Neural cell (in vitro differentiated cells): ENCODE measurements at regions not wholly inside any gene's neighbourhood (a gene's known extent, or its start where the extent isn't known, plus 50 kb on each side); places are given as distances from the start of the nearest gene placed in this dataset.
"Not testable (repeated sequence)": the region's sequence is repeated elsewhere in the genome, so short reads cannot be mapped to it uniquely, and the experiment has no call there.

Experiments
- H2AFZ ChIP-seq: fragments of 200-600, 300-800 bp; sonication (generic), shearing (Covaris generic); 2 replicates; pipeline ENCODE4 v1.6.0; 2014; ENCODE audit warnings: low read depth, mild to moderate bottlenecking, antibody characterized with exemption, low read length, moderate library complexity
- H3F3A ChIP-seq: fragments of 200-600 bp; shearing (Covaris generic); 2 replicates; pipeline ENCODE4 v1.6.1; 2016; ENCODE audit warnings: mild to moderate bottlenecking, moderate library complexity, mixed read lengths, antibody characterized with exemption, low read length; ENCODE audit not compliant: insufficient read depth, poor library complexity, severe bottlenecking
- H3K27ac ChIP-seq: fragments of 200-600, 300-800 bp; sonication (generic), shearing (Covaris generic); 2 replicates; pipeline ENCODE4 v1.5.1; 2014; ENCODE audit warnings: mild to moderate bottlenecking, low read length, moderate library complexity
- H3K27me3 ChIP-seq: fragments of 300-800, 200-600 bp; sonication (generic), shearing (Covaris generic); 2 replicates; pipeline ENCODE4 v1.6.0; 2014; ENCODE audit warnings: mild to moderate bottlenecking, low read depth, low read length, moderate library complexity; ENCODE audit not compliant: insufficient read depth
- H3K36me3 ChIP-seq: fragments of 300-800, 200-600 bp; sonication (generic), shearing (Covaris generic); 2 replicates; pipeline ENCODE4 v1.5.1; 2014; ENCODE audit warnings: mild to moderate bottlenecking, antibody characterized with exemption, low read length, moderate library complexity; ENCODE audit not compliant: insufficient read depth
- H3K4me2 ChIP-seq: fragments of 300-800, 200-600 bp; sonication (generic), shearing (Covaris generic); 2 replicates; pipeline ENCODE4 v1.6.0; 2014; ENCODE audit warnings: mild to moderate bottlenecking, low read length
- H3K4me3 ChIP-seq: fragments of 300-800, 200-600 bp; sonication (generic), shearing (Covaris generic); 2 replicates; pipeline ENCODE4 v1.5.1; 2014; ENCODE audit warnings: mild to moderate bottlenecking, low read length, moderate library complexity
- H3K79me2 ChIP-seq: fragments of 200-600 bp; shearing (Covaris generic); replicated peaks from 2 replicates; pipeline ENCODE4 v1.6.0; 2014; ENCODE audit warnings: mild to moderate bottlenecking, low read length, moderate library complexity; ENCODE audit not compliant: insufficient read depth
- H3K9ac ChIP-seq: fragments of 300-800, 200-600 bp; sonication (generic), shearing (Covaris generic); 2 replicates; pipeline ENCODE4 v1.6.1; 2016; ENCODE audit warnings: mild to moderate bottlenecking, low read length, mixed read lengths
- H3K9me2 ChIP-seq: fragments of 200-600 bp; shearing (Covaris generic); 2 replicates; pipeline ENCODE4 v1.6.1; 2016; ENCODE audit warnings: mild to moderate bottlenecking, low read length, mixed read lengths; ENCODE audit not compliant: insufficient read depth
- H3K9me3 ChIP-seq: fragments of 200-600, 300-800 bp; sonication (generic), shearing (Covaris generic); 2 replicates; pipeline ENCODE4 v1.6.1; 2016; ENCODE audit warnings: mild to moderate bottlenecking, mixed run types, low read length, moderate library complexity, mixed read lengths
- H4K20me1 ChIP-seq: fragments of 200-600 bp; shearing (Covaris generic); 2 replicates; pipeline ENCODE4 v1.6.1; 2016; ENCODE audit warnings: mild to moderate bottlenecking, mixed run types; ENCODE audit not compliant: insufficient read depth
- EP300 ChIP-seq: fragments of 450-650 bp; conservative IDR thresholded peaks from 2 replicates; pipeline ENCODE4 v1.6.1; 2014; ENCODE audit warnings: antibody characterized with exemption, mild to moderate bottlenecking, moderate library complexity; ENCODE audit not compliant: poor library complexity, severe bottlenecking
- EZH2 ChIP-seq: fragments of 200-600, 300-800 bp; shearing (Covaris generic), sonication (generic); IDR thresholded peaks from 2 replicates; pipeline ENCODE4 v1.6.1; 2014; ENCODE audit warnings: antibody characterized with exemption, low read length, borderline replicate concordance, mild to moderate bottlenecking; ENCODE audit not compliant: insufficient read depth, poor library complexity, severe bottlenecking
- MXI1 ChIP-seq: fragments of 450-650 bp; conservative IDR thresholded peaks from 2 replicates; pipeline ENCODE4 v1.6.1; 2014; ENCODE audit warnings: antibody characterized with exemption, mild to moderate bottlenecking; ENCODE audit not compliant: poor library complexity, severe bottlenecking
- POLR2AphosphoS5 ChIP-seq: IDR thresholded peaks from 2 replicates; pipeline ENCODE4 v1.6.1; 2012
- RAD21 ChIP-seq: fragments of 450-650 bp; conservative IDR thresholded peaks from 2 replicates; pipeline ENCODE4 v1.6.1; 2014; ENCODE audit warnings: antibody characterized with exemption, mild to moderate bottlenecking, moderate library complexity
- REST ChIP-seq: IDR thresholded peaks from 2 replicates; pipeline ENCODE4 v1.6.1; 2012; ENCODE audit warnings: borderline replicate concordance
- SMC3 ChIP-seq: fragments of 450-650 bp; conservative IDR thresholded peaks from 2 replicates; pipeline ENCODE4 v1.6.1; 2014; ENCODE audit warnings: antibody characterized with exemption, mild to moderate bottlenecking, moderate library complexity; ENCODE audit not compliant: poor library complexity
- TAF1 ChIP-seq: IDR thresholded peaks from 2 replicates; pipeline ENCODE4 v1.6.1; 2012; ENCODE audit warnings: low read depth
- TF ChIP-seq, protein P1 (sequence below): fragments of 450-650 bp; IDR thresholded peaks from 2 replicates; pipeline ENCODE4 v1.5.1; 2014; ENCODE audit warnings: antibody characterized with exemption, mild to moderate bottlenecking, moderate library complexity; ENCODE audit not compliant: poor library complexity, severe bottlenecking

- Histone ChIP-seq H3K4me3 (no peak overlapping the region), H3K9me2 (no peaks in the 10 kb centered on the region), H3K36me3 (no peaks in the 10 kb centered on the region), H4K20me1 (no peaks in the 10 kb centered on the region), H3K79me2 (no peaks in the 10 kb centered on the region), H3K27me3 (no peaks in the 10 kb centered on the region), H3K9me3 (no peaks in the 10 kb centered on the region), H3K27ac (no peak overlapping the region), H3K4me2 (no peak overlapping the region), H2AFZ (no peak overlapping the region), H3F3A (no peaks in the 10 kb centered on the region), H3K9ac (no peak overlapping the region)
- TF ChIP-seq TAF1 = no peak
- no peak for TF ChIP-seq POLR2AphosphoS5
- TF ChIP-seq EZH2 = no peak
- TF ChIP-seq REST = no peak
- TF ChIP-seq RAD21 = no peak
- no peak for TF ChIP-seq MXI1
- no peak for TF ChIP-seq EP300
- TF ChIP-seq, protein P1, sequence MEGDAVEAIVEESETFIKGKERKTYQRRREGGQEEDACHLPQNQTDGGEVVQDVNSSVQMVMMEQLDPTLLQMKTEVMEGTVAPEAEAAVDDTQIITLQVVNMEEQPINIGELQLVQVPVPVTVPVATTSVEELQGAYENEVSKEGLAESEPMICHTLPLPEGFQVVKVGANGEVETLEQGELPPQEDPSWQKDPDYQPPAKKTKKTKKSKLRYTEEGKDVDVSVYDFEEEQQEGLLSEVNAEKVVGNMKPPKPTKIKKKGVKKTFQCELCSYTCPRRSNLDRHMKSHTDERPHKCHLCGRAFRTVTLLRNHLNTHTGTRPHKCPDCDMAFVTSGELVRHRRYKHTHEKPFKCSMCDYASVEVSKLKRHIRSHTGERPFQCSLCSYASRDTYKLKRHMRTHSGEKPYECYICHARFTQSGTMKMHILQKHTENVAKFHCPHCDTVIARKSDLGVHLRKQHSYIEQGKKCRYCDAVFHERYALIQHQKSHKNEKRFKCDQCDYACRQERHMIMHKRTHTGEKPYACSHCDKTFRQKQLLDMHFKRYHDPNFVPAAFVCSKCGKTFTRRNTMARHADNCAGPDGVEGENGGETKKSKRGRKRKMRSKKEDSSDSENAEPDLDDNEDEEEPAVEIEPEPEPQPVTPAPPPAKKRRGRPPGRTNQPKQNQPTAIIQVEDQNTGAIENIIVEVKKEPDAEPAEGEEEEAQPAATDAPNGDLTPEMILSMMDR = no peak
- TF ChIP-seq SMC3 = no peak
Observed at GRCh38 chr2:147273628-147274027, 571.2 kb upstream of the ACVR2A start.

DNA sequence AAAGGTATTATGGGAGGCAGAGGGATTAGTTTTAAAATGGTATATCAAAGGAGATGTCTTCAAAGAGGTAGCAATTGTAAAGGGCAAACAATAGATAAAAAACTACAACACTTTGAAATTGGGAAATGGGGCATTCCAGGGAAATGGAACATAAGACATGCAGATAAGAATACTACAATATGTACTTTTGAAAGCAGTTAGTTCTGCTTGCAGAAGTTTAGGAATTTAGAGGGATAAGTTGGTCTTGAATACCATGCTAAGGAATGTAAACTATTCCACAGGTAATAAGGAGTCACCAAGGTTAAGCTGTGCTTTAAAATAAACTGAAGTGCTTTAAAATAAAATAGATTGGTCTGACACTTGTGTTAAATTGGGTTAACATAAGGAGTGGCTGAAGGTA, 571.7 kb upstream of the ACVR2A start:
- Histone ChIP-seq H3K79me2 (no peaks in the 10 kb centered on the region), H3K4me3 (no peak overlapping the region), H3K27ac (no peak overlapping the region), H4K20me1 (no peaks in the 10 kb centered on the region), H3K36me3 (no peaks in the 10 kb centered on the region), H3K9ac (no peak overlapping the region), H3K9me3 (no peaks in the 10 kb centered on the region), H3F3A (no peaks in the 10 kb centered on the region), H3K9me2 (no peaks in the 10 kb centered on the region), H3K4me2 (no peak overlapping the region), H2AFZ (no peak overlapping the region), H3K27me3 (no peaks in the 10 kb centered on the region)
- TF ChIP-seq EZH2 (no peak), MXI1 (no peak)

- H3K4me3 ChIP-seq, H3K79me2 ChIP-seq, H3K4me2 ChIP-seq, H2AFZ ChIP-seq, H3F3A ChIP-seq, H3K36me3 ChIP-seq, H3K9ac ChIP-seq, H3K27me3 ChIP-seq, H4K20me1 ChIP-seq, H3K9me3 ChIP-seq, H3K9me2 ChIP-seq, H3K27ac ChIP-seq: not testable (repeated sequence)
Observed at GRCh38 chr2:147269581-147269980, 575.2 kb upstream of the ACVR2A start.
